WTC11 (cell line): ENCODE measurements at regions not wholly inside any gene's neighbourhood (a gene's known extent, or its start where the extent isn't known, plus 50 kb on each side); places are given as distances from the start of the nearest gene placed in this dataset.

ENCODE experiments used
- ATAC-seq: fragments of 200-7000 bp; cut with Tn5 transposase; 2 replicates; pipeline ENCODE4 v1.10.0; 2021; ENCODE audit warnings: mild to moderate bottlenecking, moderate library complexity
- CTCF ChIA-PET: fragments of 300-600 bp; sonication (Branson Sonifier 250); formaldehyde crosslinking; loops from one replicate; lab custom pipeline; 2021; ENCODE audit warnings: antibody characterized with exemption; lab: Charles Lee
- POLR2A ChIA-PET: fragments of 350-600 bp; sonication (Branson Sonifier 250); formaldehyde crosslinking; loops from one replicate; lab custom pipeline; 2021; ENCODE audit warnings: antibody characterized with exemption; lab: Charles Lee
- DNase-seq: peaks from one replicate; pipeline ENCODE4 v3.0.0; 2021; ENCODE audit warnings: low spot score
- H3K27ac Mint-ChIP-seq: 2 replicates; pipeline ENCODE4 v1.8.0; 2021; ENCODE audit warnings: mixed read lengths
- H3K27me3 Mint-ChIP-seq: 2 replicates; pipeline ENCODE4 v1.8.0; 2021; ENCODE audit warnings: low read depth, mild to moderate bottlenecking, moderate library complexity, mixed read lengths
- H3K36me3 Mint-ChIP-seq: 2 replicates; pipeline ENCODE4 v1.8.0; 2021; ENCODE audit warnings: mixed read lengths
- H3K4me1 Mint-ChIP-seq: 2 replicates; pipeline ENCODE4 v1.8.0; 2022; ENCODE audit warnings: mixed read lengths
- H3K4me3 Mint-ChIP-seq: 2 replicates; pipeline ENCODE4 v1.8.0; 2021; ENCODE audit warnings: mild to moderate bottlenecking, moderate library complexity, mixed read lengths
- H3K9me3 Mint-ChIP-seq: 2 replicates; pipeline ENCODE4 v1.8.0; 2021; ENCODE audit warnings: mixed read lengths
- ATF1 ChIP-seq: sonication (generic); formaldehyde crosslinking; IDR thresholded peaks from 2 replicates; pipeline ENCODE4 v1.8.1; 2023; ENCODE audit warnings: mild to moderate bottlenecking, moderate library complexity, missing genetic modification reagents
- ATF6 ChIP-seq: sonication (generic); formaldehyde crosslinking; IDR thresholded peaks from 2 replicates; pipeline ENCODE4 v1.8.1; 2023; ENCODE audit warnings: mild to moderate bottlenecking, missing genetic modification reagents
- CBFB ChIP-seq: sonication (generic); formaldehyde crosslinking; IDR thresholded peaks from 2 replicates; pipeline ENCODE4 v1.8.1; 2022; ENCODE audit warnings: mild to moderate bottlenecking, low read depth, missing genetic modification reagents
- CREB1 ChIP-seq: sonication (generic); formaldehyde crosslinking; IDR thresholded peaks from 2 replicates; pipeline ENCODE4 v1.8.0; 2023; ENCODE audit warnings: mild to moderate bottlenecking, missing genetic modification reagents
- E2F1 ChIP-seq: sonication (generic); formaldehyde crosslinking; IDR thresholded peaks from 2 replicates; pipeline ENCODE4 v1.8.0; 2022; ENCODE audit warnings: mild to moderate bottlenecking, missing genetic modification reagents
- E2F4 ChIP-seq: sonication (generic); formaldehyde crosslinking; IDR thresholded peaks from 2 replicates; pipeline ENCODE4 v1.8.1; 2022; ENCODE audit warnings: low read depth, mild to moderate bottlenecking, moderate library complexity, missing genetic modification reagents, borderline replicate concordance
- FOXK1 ChIP-seq: sonication (generic); formaldehyde crosslinking; IDR thresholded peaks from 2 replicates; pipeline ENCODE4 v1.8.0; 2022; ENCODE audit warnings: mild to moderate bottlenecking, moderate library complexity, missing genetic modification reagents
- FOXP4 ChIP-seq: sonication (generic); formaldehyde crosslinking; IDR thresholded peaks from 2 replicates; pipeline ENCODE4 v1.8.0; 2022; ENCODE audit warnings: mild to moderate bottlenecking, missing genetic modification reagents
- GRHL2 ChIP-seq: fragments of 250-450 bp; sonication (Bioruptor Pico); IDR thresholded peaks from 2 replicates; pipeline ENCODE4 v1.8.0; 2022; ENCODE audit warnings: mild to moderate bottlenecking, moderate library complexity; ENCODE audit not compliant: insufficient replicate concordance, severe bottlenecking
- HMGA2 ChIP-seq: fragments of 250-450 bp; sonication (Bioruptor Pico); IDR thresholded peaks from 2 replicates; pipeline ENCODE4 v1.4.0; 2021; ENCODE audit warnings: mild to moderate bottlenecking, moderate library complexity
- HMGXB4 ChIP-seq: sonication (generic); formaldehyde crosslinking; IDR thresholded peaks from 2 replicates; pipeline ENCODE4 v1.8.1; 2023; ENCODE audit warnings: mild to moderate bottlenecking, moderate library complexity, missing genetic modification reagents
- JUN ChIP-seq: sonication (generic); formaldehyde crosslinking; IDR thresholded peaks from 2 replicates; pipeline ENCODE4 v1.8.0; 2023; ENCODE audit warnings: mild to moderate bottlenecking, missing genetic modification reagents
- MLX ChIP-seq: sonication (generic); formaldehyde crosslinking; IDR thresholded peaks from 2 replicates; pipeline ENCODE4 v1.8.1; 2023; ENCODE audit warnings: mild to moderate bottlenecking, missing genetic modification reagents, moderate library complexity
- NR1H2 ChIP-seq: sonication (generic); formaldehyde crosslinking; IDR thresholded peaks from 2 replicates; pipeline ENCODE4 v1.9.0; 2021; ENCODE audit warnings: mild to moderate bottlenecking, moderate library complexity, missing genetic modification reagents
- NR3C1 ChIP-seq: sonication (generic); formaldehyde crosslinking; conservative IDR thresholded peaks from 2 replicates; pipeline ENCODE4 v1.8.1; 2023; ENCODE audit warnings: low read depth, mild to moderate bottlenecking, missing genetic modification reagents
- PRRX2 ChIP-seq: fragments of 250-450 bp; sonication (Bioruptor Pico); IDR thresholded peaks from 2 replicates; pipeline ENCODE4 v1.8.0; 2021; ENCODE audit warnings: mild to moderate bottlenecking
- RORB ChIP-seq: fragments of 250-450 bp; sonication (Bioruptor Pico); IDR thresholded peaks from 2 replicates; pipeline ENCODE4 v1.9.0; 2021; ENCODE audit warnings: mild to moderate bottlenecking
- SMAD3 ChIP-seq: sonication (generic); formaldehyde crosslinking; IDR thresholded peaks from 2 replicates; pipeline ENCODE4 v1.8.0; 2022; ENCODE audit warnings: missing genetic modification reagents, mild to moderate bottlenecking, borderline replicate concordance
- SMAD4 ChIP-seq: sonication (generic); formaldehyde crosslinking; IDR thresholded peaks from 2 replicates; pipeline ENCODE4 v1.8.0; 2022; ENCODE audit warnings: mild to moderate bottlenecking, missing genetic modification reagents
- SP1 ChIP-seq: sonication (generic); formaldehyde crosslinking; conservative IDR thresholded peaks from 2 replicates; pipeline ENCODE4 v1.8.1; 2022; ENCODE audit warnings: missing genetic modification reagents
- USF1 ChIP-seq: sonication (generic); formaldehyde crosslinking; IDR thresholded peaks from 2 replicates; pipeline ENCODE4 v1.8.0; 2022; ENCODE audit warnings: mild to moderate bottlenecking, missing genetic modification reagents
- ZNF121 ChIP-seq: sonication (generic); formaldehyde crosslinking; IDR thresholded peaks from 2 replicates; pipeline ENCODE4 v1.8.0; 2023; ENCODE audit warnings: missing genetic modification reagents
- ZNF219 ChIP-seq: sonication (generic); formaldehyde crosslinking; IDR thresholded peaks from 2 replicates; pipeline ENCODE4 v1.8.0; 2023; ENCODE audit warnings: missing genetic modification reagents, mild to moderate bottlenecking, borderline replicate concordance
- ZNF396 ChIP-seq: fragments of 250-450 bp; sonication (Bioruptor Pico); IDR thresholded peaks from 2 replicates; pipeline ENCODE4 v1.8.0; 2021; ENCODE audit warnings: mild to moderate bottlenecking, moderate library complexity, borderline replicate concordance

- TF ChIP-seq JUN (CRISPR knock-in tag) (no peak), SP1 (CRISPR knock-in tag) (no peak), FOXP4 (CRISPR knock-in tag) (no peak), ATF6 (no peak), ATF1 (CRISPR knock-in tag) (no peak), RORB (CRISPR knock-in tag) (no peak), SMAD3 (no peak), NR3C1 (CRISPR knock-in tag) (no peak), ZNF219 (CRISPR knock-in tag) (no peak), CBFB (CRISPR knock-in tag) (no peak), ZNF121 (CRISPR knock-in tag) (no peak), NR1H2 (no peak), GRHL2 (no peak), E2F4 (CRISPR knock-in tag) (no peak), E2F1 (CRISPR knock-in tag) (no peak), PRRX2 (CRISPR knock-in tag) (no peak), ZNF396 (CRISPR knock-in tag) (no peak), HMGA2 (no peak), FOXK1 (no peak), CREB1 (CRISPR knock-in tag) (no peak)
- POLR2A ChIA-PET, result no interaction called here
- Mint-ChIP-seq H3K36me3 (no peaks in the 10 kb centered on the region), H3K27me3 (no peaks in the 10 kb centered on the region; the same call in 1 of the 2 replicates), H3K27ac (no peak overlapping the region), H3K4me3 (no peak overlapping the region), H3K9me3 (peaks cover 8% of the 10 kb centered on the region; the same call in 1 of the 2 replicates), H3K4me1 (no peaks in the 10 kb centered on the region)
- DNase-seq (no peak), ATAC-seq (no peak)
- CTCF ChIA-PET, result no interaction called here
These were observed 1656.1 kb downstream of the KCNT2 start for GRCh38 chr1:194952171-194952570.

GRCh38 chr1:194950584-194950983 is 1657.7 kb downstream of the KCNT2 start:
- POLR2A ChIA-PET, result no interaction called here

More at GRCh38 chr1:194950584-194950983, 1657.7 kb downstream of the KCNT2 start:
- no peak overlapping the region for H3K27ac Mint-ChIP-seq
- 0 out of 2 replicates have a peak, but pooled peaks cover 3% of the 10 kb centered on the region for H3K4me1 Mint-ChIP-seq
- H3K4me3 Mint-ChIP-seq, result no peak overlapping the region
- no peak for TF ChIP-seq HMGXB4 (CRISPR knock-in tag)
- no peak for TF ChIP-seq SMAD4 (CRISPR knock-in tag)
- TF ChIP-seq MLX (CRISPR knock-in tag), result no peak
- no peak for TF ChIP-seq USF1 (CRISPR knock-in tag)
- TF ChIP-seq NR3C1 (CRISPR knock-in tag), result no peak
- no peak for TF ChIP-seq JUN (CRISPR knock-in tag)
- TF ChIP-seq, all 79 proteins: peak for 0
- H3K9me3 Mint-ChIP-seq, result peaks cover 8% of the 10 kb centered on the region; the same call in 1 of the 2 replicates
- ATAC-seq, result no peak
- no peaks in the 10 kb centered on the region; the same call in 1 of the 2 replicates for H3K27me3 Mint-ChIP-seq
- CTCF ChIA-PET, result no interaction called here
- no peak for DNase-seq
- no peaks in the 10 kb centered on the region for H3K36me3 Mint-ChIP-seq
